HepG2 (cell line): ENCODE measurements at regions not wholly inside any gene's neighbourhood (a gene's known extent, or its start where the extent isn't known, plus 50 kb on each side); places are given as distances from the start of the nearest gene placed in this dataset.

Source experiments
- ATAC-seq: fragments of 200-7000 bp; cut with Tn5 transposase; 3 replicates; pipeline ENCODE4 v1.9.1; 2020; ENCODE audit warnings: mild to moderate bottlenecking, moderate library complexity
- BruUV-seq: library from RNA; stranded (reverse); fragments of 400-500 nt; replicated peaks from 2 replicates; lab custom pipeline; 2021; lab: Mats Ljungman, UMichigan
- CTCF ChIA-PET: fragments of 300-600 bp; formaldehyde crosslinking; extraction: SDS; loops from one replicate; lab custom pipeline; 2021; ENCODE audit warnings: low total read pairs, inconsistent platforms, low intra/inter-chr PET ratio; lab: Yijun Ruan, JAX
- POLR2A ChIA-PET: fragments of 350-600 bp; sonication (Branson Sonifier 250); formaldehyde crosslinking; loops from one replicate; lab custom pipeline; 2020; ENCODE audit warnings: antibody characterized with exemption, inconsistent platforms; lab: Yijun Ruan, JAX
- DNase-seq: peaks from one replicate; pipeline ENCODE4 v3.0.0-alpha.2; 2015; ENCODE audit warnings: low spot score
- FAIRE-seq: peaks from 3 replicates; lab custom pipeline; 2011; peaks lifted over from hg19 to GRCh38; lab: Jason Lieb, UNC
- H2AFZ ChIP-seq: one replicate; pipeline ENCODE4 v1.6.1; 2011; ENCODE audit warnings: low read length, inconsistent platforms
- H3K27ac ChIP-seq: fragments of 300-600 bp; 3 replicates; pipeline ENCODE4 v1.8.0; 2011; ENCODE audit warnings: mixed run types, mild to moderate bottlenecking, mixed read lengths, low read length, inconsistent platforms; ENCODE audit not compliant: insufficient read depth; ENCODE audit errors: extremely low read length
- H3K27me3 ChIP-seq, 2 experiments: fragments of 200-600 bp in 1 of 2; 2 replicates in 1 of 2; 3 replicates in 1 of 2; pipeline versions ENCODE4 v1.6.0 to v1.8.0; 2011; ENCODE audit warnings: low read length in 2 of 2, mild to moderate bottlenecking in 2 of 2, moderate library complexity in 2 of 2, inconsistent platforms in 1 of 2; ENCODE audit not compliant: insufficient read depth in 2 of 2, control insufficient read depth in 1 of 2
- H3K36me3 ChIP-seq, 2 experiments: fragments of 200-600 bp in 1 of 2; replicated peaks in 1 of 2; 2 replicates in 1 of 2; 3 replicates in 1 of 2; pipeline versions ENCODE4 v1.5.1 to v1.8.0; 2011; ENCODE audit warnings: low read length in 2 of 2, inconsistent platforms in 1 of 2; ENCODE audit not compliant: insufficient read depth in 2 of 2, control insufficient read depth in 1 of 2
- H3K4me1 ChIP-seq: 2 replicates; pipeline ENCODE4 v1.5.1; 2012; ENCODE audit warnings: low read length, inconsistent platforms; ENCODE audit not compliant: insufficient read depth
- H3K4me2 ChIP-seq: 2 replicates; pipeline ENCODE4 v1.6.0; 2011; ENCODE audit warnings: low read depth, low read length, inconsistent platforms
- H3K4me3 ChIP-seq, 3 experiments: fragments of 200-600 bp in 1 of 3; sonication (generic), shearing (Covaris generic) in 1 of 3; replicated peaks in 1 of 3; 2 replicates each; pipeline ENCODE4 v1.5.1; 2011 to 2016; ENCODE audit warnings: low read length in 3 of 3, inconsistent platforms in 2 of 3, low read depth in 2 of 3, mild to moderate bottlenecking in 2 of 3, control low read depth in 1 of 3, mixed read lengths in 1 of 3; ENCODE audit not compliant: insufficient read depth in 1 of 3
- H3K79me2 ChIP-seq: one replicate; pipeline ENCODE4 v1.6.1; 2011; ENCODE audit warnings: low read length, inconsistent platforms; ENCODE audit not compliant: insufficient read depth
- H3K9ac ChIP-seq: 2 replicates; pipeline ENCODE4 v1.6.0; 2011; ENCODE audit warnings: mild to moderate bottlenecking, low read depth, low read length, inconsistent platforms; ENCODE audit not compliant: insufficient read depth
- H3K9me3 ChIP-seq: 2 replicates; pipeline ENCODE4 v1.5.1; 2012; ENCODE audit warnings: mild to moderate bottlenecking, low read length
- H4K20me1 ChIP-seq: 2 replicates; pipeline ENCODE4 v1.6.0; 2011; ENCODE audit warnings: inconsistent platforms, mild to moderate bottlenecking, low read length, moderate library complexity; ENCODE audit not compliant: insufficient read depth
- ARNT ChIP-seq: fragments of 450-650 bp; IDR thresholded peaks from 2 replicates; pipeline ENCODE4 v1.6.1; 2017
- CBX2 ChIP-seq, 2 experiments: fragments of 200-600 bp in 1 of 2; sonication (generic); formaldehyde crosslinking in 1 of 2; IDR thresholded peaks; 2 replicates each; pipeline versions ENCODE4 v1.7.0 to v1.8.1; 2018 to 2022; ENCODE audit warnings: low read depth in 2 of 2, low read length in 1 of 2, mild to moderate bottlenecking in 1 of 2, missing genetic modification reagents in 1 of 2
- RXRA ChIP-seq: sonication (generic); formaldehyde crosslinking; IDR thresholded peaks from 2 replicates; pipeline ENCODE4 v1.5.1; 2020; ENCODE audit warnings: missing genetic modification reagents
- SAP130 ChIP-seq: IDR thresholded peaks from 2 replicates; pipeline ENCODE4 v1.6.1; 2016; ENCODE audit warnings: low read depth
- TAF15 ChIP-seq: fragments of 200-400 bp; formaldehyde crosslinking; IDR thresholded peaks from one replicate; pipeline ENCODE4 v1.6.1; 2018; ENCODE audit warnings: mild to moderate bottlenecking, low read depth, low read length; ENCODE audit not compliant: poor library complexity, severe bottlenecking
- TGIF2 ChIP-seq: IDR thresholded peaks from 2 replicates; pipeline ENCODE4 v1.6.1; 2016; ENCODE audit warnings: control low read depth, missing compliant biosample characterization
- ZNF142 ChIP-seq: sonication (generic); formaldehyde crosslinking; IDR thresholded peaks from 2 replicates; pipeline ENCODE4 v1.4.0; 2020; ENCODE audit warnings: missing genetic modification reagents
- ZNF143 ChIP-seq: sonication (generic); formaldehyde crosslinking; IDR thresholded peaks from 2 replicates; pipeline ENCODE4 v1.4.0; 2020; ENCODE audit warnings: missing genetic modification reagents
- ZNF232 ChIP-seq: sonication (generic); formaldehyde crosslinking; IDR thresholded peaks from 2 replicates; pipeline ENCODE4 v1.4.0; 2020; ENCODE audit warnings: missing genetic modification reagents, borderline replicate concordance
- ZNF317 ChIP-seq: sonication (generic); formaldehyde crosslinking; IDR thresholded peaks from 2 replicates; pipeline ENCODE4 v1.5.0; 2020; ENCODE audit warnings: mild to moderate bottlenecking, missing genetic modification reagents
- WGBS: methylation state at CpG from one replicate; pipeline ENCODE4 v1.1.6; 2017; ENCODE audit warnings: low lambda C conversion rate; 5-methylcytosine and 5-hydroxymethylcytosine counted together
- in situ Hi-C: cut with HindIII; loops from 2 replicates; pipeline ENCODE4 v1.10.0; 2017; ENCODE audit warnings: low pct_unique_long_range_greater_than_20kb; ENCODE audit not compliant: extremely low pct_ligation_motif_present
- intact Hi-C: fragments of 100-400 bp; cut with micrococcal nuclease; formaldehyde crosslinking; loops from one replicate; pipeline ENCODE4 v1.10.0; 2022; ENCODE audit not compliant: unreplicated experiment
- TF ChIP-seq, protein P1 (sequence below): sonication (generic); formaldehyde crosslinking; IDR thresholded peaks from 2 replicates; pipeline ENCODE4 v1.5.0; 2020; ENCODE audit warnings: missing genetic modification reagents

- Histone ChIP-seq H3K9me3 (no peaks in the 10 kb centered on the region), H3K36me3 (no peaks in the 10 kb centered on the region), H3K4me3 (no peak overlapping the region), H4K20me1 (no peaks in the 10 kb centered on the region), H3K9ac (no peak overlapping the region), H3K27ac (no peak overlapping the region), H3K27me3 (peaks cover 0 to 7% of the 10 kb centered on the region in 2 experiments; a peak in 2 of 5 replicates), H3K79me2 (no peaks in the 10 kb centered on the region), H3K4me2 (no peak overlapping the region), H2AFZ (no peak overlapping the region), H3K4me1 (no peaks in the 10 kb centered on the region)
- ChIA-PET CTCF (no interaction called here), POLR2A (no interaction called here)
- whole genome bisulfite sequencing, result 2% methylated on average over 8 of the region's 10 CpGs
- ATAC-seq (no peak), DNase-seq (no peak), FAIRE-seq (no peak)
- intact Hi-C loops, result no loop called here
- no peak for TF ChIP-seq ZNF232 (CRISPR knock-in tag)
- TF ChIP-seq TAF15, result no peak
- no peak for TF ChIP-seq RXRA (CRISPR knock-in tag)
- TF ChIP-seq ZNF142, result no peak
- TF ChIP-seq ZNF143 (CRISPR knock-in tag), result no peak
- TF ChIP-seq ZNF317 (CRISPR knock-in tag), result no peak
- TF ChIP-seq, protein P1, sequence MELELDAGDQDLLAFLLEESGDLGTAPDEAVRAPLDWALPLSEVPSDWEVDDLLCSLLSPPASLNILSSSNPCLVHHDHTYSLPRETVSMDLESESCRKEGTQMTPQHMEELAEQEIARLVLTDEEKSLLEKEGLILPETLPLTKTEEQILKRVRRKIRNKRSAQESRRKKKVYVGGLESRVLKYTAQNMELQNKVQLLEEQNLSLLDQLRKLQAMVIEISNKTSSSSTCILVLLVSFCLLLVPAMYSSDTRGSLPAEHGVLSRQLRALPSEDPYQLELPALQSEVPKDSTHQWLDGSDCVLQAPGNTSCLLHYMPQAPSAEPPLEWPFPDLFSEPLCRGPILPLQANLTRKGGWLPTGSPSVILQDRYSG, result no peak
- no peak for TF ChIP-seq CBX2 (IDR thresholded peaks at IDR 0.05; ENCODE audit: low read depth, low read length)
- no peak for TF ChIP-seq CBX2 (CRISPR knock-in tag; IDR thresholded peaks at IDR 0.05; ENCODE audit: low read depth)
- no peak for TF ChIP-seq SAP130 (CRISPR knock-in tag)
- TF ChIP-seq TGIF2, result no peak
- TF ChIP-seq ARNT, result no peak
- in situ Hi-C loops, result no loop called here
- BruUV-seq, result no TSS peak
Observed at GRCh38 chr13:28564030-28564429, 69.1 kb upstream of the FLT1 start.
